Cardiac muscle cell (in vitro differentiated cells and primary cell): ENCODE measurements at regions not wholly inside any gene's neighbourhood (a gene's known extent, or its start where the extent isn't known, plus 50 kb on each side); places are given as distances from the start of the nearest gene placed in this dataset.

Experiments used
- DNase-seq, 2 donors: peaks; one replicate each; pipeline versions ENCODE4 v3.0.0 to v3.0.0-alpha.2; 2010 to 2017; ENCODE audit warnings: low read depth in 1 of 2, low spot score in 1 of 2
- H3K27ac ChIP-seq: fragments of 200-600 bp; sonication (generic); 2 replicates; pipeline ENCODE4 v1.5.1; 2016
- H3K27me3 ChIP-seq: fragments of 200-600 bp; sonication (generic); 2 replicates; pipeline ENCODE4 v1.6.0; 2016; ENCODE audit warnings: control low read depth
- H3K36me3 ChIP-seq: fragments of 200-600 bp; sonication (generic); 2 replicates; pipeline ENCODE4 v1.5.1; 2016; ENCODE audit warnings: control low read depth
- H3K4me1 ChIP-seq: fragments of 200-600 bp; sonication (generic); 2 replicates; pipeline ENCODE4 v1.8.1; 2017; ENCODE audit warnings: low read depth, mild to moderate bottlenecking, mixed run types
- H3K4me3 ChIP-seq: fragments of 200-600 bp; sonication (generic); 2 replicates; pipeline ENCODE4 v1.5.1; 2016; ENCODE audit warnings: mild to moderate bottlenecking
- H3K9me3 ChIP-seq: fragments of 200-600 bp; sonication (generic); 2 replicates; pipeline ENCODE4 v1.5.1; 2017; ENCODE audit warnings: low read depth, mild to moderate bottlenecking, control low read depth
- TF ChIP-seq, protein P1 (sequence below): IDR thresholded peaks from 2 replicates; pipeline ENCODE4 v1.5.1; 2012; ENCODE audit warnings: low read depth, mild to moderate bottlenecking, low read length

DNA sequence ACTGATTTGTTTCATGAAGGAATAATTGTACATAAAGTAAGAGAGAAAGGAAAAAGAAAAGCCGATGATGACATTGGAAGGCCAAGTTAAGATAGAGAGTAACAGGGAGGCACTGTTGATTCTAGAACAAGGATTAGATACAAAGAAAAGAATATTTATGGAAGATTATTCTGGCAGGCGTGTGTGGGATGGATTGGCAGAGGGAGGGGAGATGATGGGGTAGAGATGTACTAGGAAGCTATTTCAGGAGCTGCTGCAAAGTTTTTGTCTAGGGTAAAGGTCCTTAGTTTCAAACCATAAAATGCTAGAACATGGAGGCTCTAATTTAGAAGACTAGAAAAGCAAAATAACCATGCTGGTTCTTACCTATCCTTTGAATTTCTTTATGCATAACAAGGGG is 280.0 kb upstream of the LRRN1 start:
- TF ChIP-seq, protein P1, sequence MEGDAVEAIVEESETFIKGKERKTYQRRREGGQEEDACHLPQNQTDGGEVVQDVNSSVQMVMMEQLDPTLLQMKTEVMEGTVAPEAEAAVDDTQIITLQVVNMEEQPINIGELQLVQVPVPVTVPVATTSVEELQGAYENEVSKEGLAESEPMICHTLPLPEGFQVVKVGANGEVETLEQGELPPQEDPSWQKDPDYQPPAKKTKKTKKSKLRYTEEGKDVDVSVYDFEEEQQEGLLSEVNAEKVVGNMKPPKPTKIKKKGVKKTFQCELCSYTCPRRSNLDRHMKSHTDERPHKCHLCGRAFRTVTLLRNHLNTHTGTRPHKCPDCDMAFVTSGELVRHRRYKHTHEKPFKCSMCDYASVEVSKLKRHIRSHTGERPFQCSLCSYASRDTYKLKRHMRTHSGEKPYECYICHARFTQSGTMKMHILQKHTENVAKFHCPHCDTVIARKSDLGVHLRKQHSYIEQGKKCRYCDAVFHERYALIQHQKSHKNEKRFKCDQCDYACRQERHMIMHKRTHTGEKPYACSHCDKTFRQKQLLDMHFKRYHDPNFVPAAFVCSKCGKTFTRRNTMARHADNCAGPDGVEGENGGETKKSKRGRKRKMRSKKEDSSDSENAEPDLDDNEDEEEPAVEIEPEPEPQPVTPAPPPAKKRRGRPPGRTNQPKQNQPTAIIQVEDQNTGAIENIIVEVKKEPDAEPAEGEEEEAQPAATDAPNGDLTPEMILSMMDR = no peak
- DNase-seq = no peak

DNA sequence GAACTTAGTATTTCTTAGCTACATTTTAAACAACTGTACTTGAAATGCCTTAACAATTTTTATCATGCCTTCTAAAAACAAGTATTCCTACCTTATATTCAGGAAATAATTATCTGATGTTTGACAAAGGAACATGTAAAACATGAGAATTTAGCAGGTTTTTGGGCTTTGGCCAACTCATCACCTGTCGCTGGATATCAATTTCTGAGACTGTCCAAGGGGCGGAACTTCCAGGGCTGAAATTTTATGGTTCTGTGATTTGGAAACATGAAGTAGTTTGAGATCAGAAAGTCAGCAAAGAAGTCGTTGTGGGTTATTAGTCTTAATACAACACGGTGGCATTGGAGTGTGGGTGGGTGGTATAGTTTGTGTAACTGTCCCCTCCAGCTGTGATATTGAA is 282.2 kb upstream of the LRRN1 start:
- Histone ChIP-seq H3K4me1 (no peaks in the 10 kb centered on the region), H3K9me3 (no peaks in the 10 kb centered on the region), H3K27me3 (no peaks in the 10 kb centered on the region), H3K36me3 (no peaks in the 10 kb centered on the region), H3K27ac (no peak overlapping the region), H3K4me3 (no peak overlapping the region)
- TF ChIP-seq, protein P1 = no peak
- no peak for DNase-seq

More for the DNA sequence above, 280.0 kb upstream of the LRRN1 start:
- Histone ChIP-seq H3K27me3 (no peaks in the 10 kb centered on the region), H3K4me3 (no peak overlapping the region), H3K9me3 (no peaks in the 10 kb centered on the region), H3K27ac (no peak overlapping the region), H3K36me3 (no peaks in the 10 kb centered on the region), H3K4me1 (no peaks in the 10 kb centered on the region)

DNA sequence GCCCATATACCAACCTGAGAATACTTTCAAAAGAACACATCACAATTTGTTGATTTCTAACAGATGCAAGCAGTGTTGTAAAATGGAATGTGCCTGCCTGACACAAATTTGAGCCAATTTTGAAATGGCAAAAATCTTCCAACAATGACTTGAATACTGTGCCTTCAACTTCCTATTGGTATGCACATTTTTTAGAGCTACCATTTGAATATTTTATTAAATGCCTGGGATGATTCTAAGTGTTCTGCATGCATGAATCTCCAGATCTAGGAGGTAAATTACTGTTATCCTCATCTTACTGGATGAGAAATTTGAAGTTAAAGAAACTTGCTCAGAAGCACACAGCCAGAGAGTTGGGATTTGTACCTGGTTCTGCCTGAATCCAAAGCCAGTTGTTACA is 282.8 kb upstream of the LRRN1 start:
- no peak overlapping the region for H3K4me3 ChIP-seq
- H3K4me1 ChIP-seq = no peaks in the 10 kb centered on the region
- no peak overlapping the region for H3K27ac ChIP-seq
- no peaks in the 10 kb centered on the region for H3K36me3 ChIP-seq
- no peaks in the 10 kb centered on the region for H3K27me3 ChIP-seq
- TF ChIP-seq, protein P1 = no peak
- DNase-seq = no peak
- no peaks in the 10 kb centered on the region for H3K9me3 ChIP-seq

DNA sequence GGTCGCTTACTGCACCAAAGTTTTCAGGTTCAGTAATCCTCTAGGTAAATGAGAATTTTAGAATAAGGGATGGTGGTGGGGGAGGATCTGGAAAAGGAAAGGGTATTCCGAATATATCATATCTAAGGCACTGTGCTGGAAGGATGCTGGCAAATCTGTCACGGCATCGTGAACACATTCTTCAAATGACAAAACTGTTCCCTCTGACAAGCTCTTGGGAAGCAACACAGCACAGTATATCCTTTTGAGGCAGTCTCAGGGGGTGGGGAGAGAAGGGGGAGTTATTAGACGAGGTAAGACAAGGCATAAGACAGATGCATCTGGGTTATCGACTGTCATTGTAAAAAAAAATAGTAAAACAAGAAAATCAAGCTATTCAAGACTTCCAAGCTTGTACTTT is 289.6 kb upstream of the LRRN1 start:
- H3K4me1 ChIP-seq = no peaks in the 10 kb centered on the region
- H3K9me3 ChIP-seq = no peaks in the 10 kb centered on the region
- no peak overlapping the region for H3K4me3 ChIP-seq
- TF ChIP-seq, protein P1 = no peak
- no peaks in the 10 kb centered on the region for H3K36me3 ChIP-seq
- no peaks in the 10 kb centered on the region for H3K27me3 ChIP-seq
- no peak for DNase-seq
- no peak overlapping the region for H3K27ac ChIP-seq

DNA sequence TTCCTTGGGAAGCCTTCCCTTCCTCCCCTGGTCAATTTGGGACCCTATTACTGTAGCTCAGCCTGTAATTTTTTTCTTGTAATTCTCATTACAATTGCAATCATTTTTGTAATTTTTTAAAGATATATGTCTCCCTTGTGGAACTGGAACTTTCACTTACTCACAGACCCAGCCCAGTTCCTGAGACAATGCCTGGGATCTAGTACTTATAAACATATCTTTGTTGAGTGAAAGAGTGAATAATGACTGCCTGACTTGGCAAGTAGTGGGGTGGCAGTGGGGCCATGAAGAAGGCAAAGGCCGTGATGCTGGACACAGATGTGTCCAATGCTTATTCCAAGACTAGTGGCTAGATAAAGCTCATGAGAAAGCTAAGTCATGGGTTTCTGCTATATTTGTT is 294.5 kb upstream of the LRRN1 start:
- no peak for DNase-seq
- Histone ChIP-seq H3K36me3 (no peaks in the 10 kb centered on the region), H3K27ac (no peak overlapping the region), H3K4me3 (no peak overlapping the region), H3K9me3 (no peaks in the 10 kb centered on the region), H3K27me3 (no peaks in the 10 kb centered on the region), H3K4me1 (no peaks in the 10 kb centered on the region)
- TF ChIP-seq, protein P1 = no peak

DNA sequence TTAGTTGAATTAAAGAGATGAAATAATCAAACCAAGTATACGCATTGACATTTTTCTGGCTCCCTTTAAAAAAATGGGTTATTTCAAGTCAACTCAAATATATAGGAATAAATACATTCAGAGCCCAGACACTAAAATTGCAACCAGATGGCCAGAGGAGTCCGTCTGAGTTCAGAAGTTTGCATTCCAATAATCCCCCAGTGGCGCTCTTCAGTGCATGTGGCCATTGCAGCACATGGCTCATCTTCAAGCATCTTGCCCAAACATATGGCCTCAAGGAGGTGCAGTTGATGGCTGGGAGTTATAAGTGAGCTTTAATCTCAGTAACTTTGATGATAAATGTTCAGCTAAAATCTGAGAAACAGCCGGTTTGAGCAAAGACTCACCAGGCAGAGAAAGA is 295.8 kb upstream of the LRRN1 start:
- Histone ChIP-seq H3K4me1 (no peaks in the 10 kb centered on the region), H3K27me3 (no peaks in the 10 kb centered on the region), H3K9me3 (no peaks in the 10 kb centered on the region), H3K27ac (no peak overlapping the region), H3K36me3 (no peaks in the 10 kb centered on the region), H3K4me3 (no peak overlapping the region)
- TF ChIP-seq, protein P1 = no peak
- no peak for DNase-seq
